HUES48 (cell line): ENCODE measurements at regions not wholly inside any gene's neighbourhood (a gene's known extent, or its start where the extent isn't known, plus 50 kb on each side); places are given as distances from the start of the nearest gene placed in this dataset.

Experiments
- H3K27ac ChIP-seq: one replicate; pipeline ENCODE4 v1.7.0; 2013; ENCODE audit warnings: low read depth, low read length, inconsistent platforms
- H3K27me3 ChIP-seq: 2 replicates; pipeline ENCODE4 v1.6.1; 2013; ENCODE audit warnings: mild to moderate bottlenecking, low read length; ENCODE audit not compliant: control insufficient read depth, insufficient read depth
- H3K36me3 ChIP-seq: 2 replicates; pipeline ENCODE4 v1.6.1; 2013; ENCODE audit warnings: low read length; ENCODE audit not compliant: control insufficient read depth, insufficient read depth
- H3K4me1 ChIP-seq: 2 replicates; pipeline ENCODE4 v1.6.1; 2013; ENCODE audit warnings: mild to moderate bottlenecking, low read length; ENCODE audit not compliant: control insufficient read depth, insufficient read depth
- H3K4me3 ChIP-seq: 2 replicates; pipeline ENCODE4 v1.5.1; 2013; ENCODE audit warnings: mild to moderate bottlenecking, low read depth, low read length
- H3K9ac ChIP-seq: 2 replicates; pipeline ENCODE4 v1.6.1; 2013; ENCODE audit warnings: mild to moderate bottlenecking, low read depth, low read length, moderate library complexity
- H3K9me3 ChIP-seq: 2 replicates; pipeline ENCODE4 v1.6.1; 2013; ENCODE audit warnings: low read length; ENCODE audit not compliant: control insufficient read depth, insufficient read depth

DNA sequence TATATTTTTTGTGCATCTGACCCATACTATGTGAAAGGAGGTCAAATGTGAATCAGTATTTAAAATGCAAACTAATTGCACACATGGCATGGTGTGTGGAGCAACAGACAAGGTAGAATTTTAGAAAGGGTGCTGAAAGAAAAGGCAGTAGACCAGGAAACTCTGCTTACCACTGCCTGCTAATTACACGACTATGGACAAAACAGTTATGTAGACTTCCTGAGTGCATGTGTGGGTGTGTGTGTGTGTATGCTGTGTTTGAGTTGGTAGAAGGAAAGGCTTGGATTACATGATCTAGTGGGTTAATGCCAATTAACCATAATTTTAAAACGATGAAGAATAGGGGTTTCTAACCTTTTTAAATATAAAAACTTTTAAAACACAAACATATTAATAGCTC is 349.9 kb downstream of the SH3GL2 start:
- H3K27ac ChIP-seq, result no peak overlapping the region
- no peak overlapping the region for H3K4me3 ChIP-seq
- no peaks in the 10 kb centered on the region for H3K27me3 ChIP-seq

DNA sequence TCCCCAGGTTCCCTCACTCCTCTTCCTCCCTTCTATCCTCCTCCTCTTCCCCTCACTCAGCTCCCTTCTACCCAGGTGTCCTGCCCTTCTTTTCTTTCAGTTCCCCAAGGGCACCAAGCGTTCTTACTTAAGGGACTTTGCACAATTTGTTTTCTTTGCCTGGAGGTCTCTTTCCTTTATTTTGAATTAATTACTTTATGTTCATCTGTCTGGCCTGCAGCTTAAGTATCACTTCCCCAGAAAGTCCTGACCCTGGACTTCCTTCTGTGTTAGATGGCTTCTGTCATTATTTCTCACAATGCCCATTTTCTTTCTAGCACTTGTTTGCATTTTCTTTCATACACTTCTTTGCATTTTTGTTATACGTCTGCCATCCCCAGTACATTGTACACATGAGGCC is 350.6 kb downstream of the SH3GL2 start:
- H3K27me3 ChIP-seq, result no peaks in the 10 kb centered on the region
- no peak overlapping the region for H3K27ac ChIP-seq
- H3K36me3 ChIP-seq, result no peaks in the 10 kb centered on the region
- no peak overlapping the region for H3K9ac ChIP-seq
- no peaks in the 10 kb centered on the region for H3K9me3 ChIP-seq
- peaks cover 19% of the 10 kb centered on the region for H3K4me1 ChIP-seq
- H3K4me3 ChIP-seq, result no peak overlapping the region

More for the DNA sequence above, 349.9 kb downstream of the SH3GL2 start:
- Histone ChIP-seq H3K9me3 (no peaks in the 10 kb centered on the region), H3K36me3 (no peaks in the 10 kb centered on the region), H3K4me1 (peaks cover 19% of the 10 kb centered on the region), H3K9ac (no peak overlapping the region)

DNA sequence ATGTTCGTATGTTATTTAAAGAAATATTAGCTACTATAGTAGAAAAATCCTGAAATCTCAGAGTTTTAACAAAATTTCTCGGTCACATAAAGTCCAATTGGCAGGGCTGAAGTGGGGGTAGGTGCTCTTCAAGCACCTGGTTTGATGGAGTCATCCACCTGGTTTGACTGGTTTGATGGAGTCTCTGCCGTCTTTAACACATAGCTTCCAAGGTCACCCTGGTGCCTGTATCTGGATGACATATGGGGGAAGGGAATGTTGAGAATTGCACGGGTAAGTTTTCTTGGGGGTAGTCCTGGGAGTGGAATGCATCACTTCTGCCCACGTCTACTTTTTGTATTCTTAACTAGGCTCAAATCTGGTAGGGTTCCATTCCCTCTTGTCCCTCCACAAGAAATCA is 351.2 kb downstream of the SH3GL2 start:
- no peaks in the 10 kb centered on the region for H3K36me3 ChIP-seq
- H3K27ac ChIP-seq, result no peak overlapping the region
- no peaks in the 10 kb centered on the region for H3K9me3 ChIP-seq
- H3K9ac ChIP-seq, result no peak overlapping the region
- H3K4me1 ChIP-seq, result peaks cover 19% of the 10 kb centered on the region
- no peak overlapping the region for H3K4me3 ChIP-seq
- no peaks in the 10 kb centered on the region for H3K27me3 ChIP-seq

GRCh38 chr9:17936365-17936764 is 357.5 kb downstream of the SH3GL2 start:
- H3K36me3 ChIP-seq, result no peaks in the 10 kb centered on the region
- no peak overlapping the region for H3K27ac ChIP-seq
- no peaks in the 10 kb centered on the region for H3K9me3 ChIP-seq
- no peaks in the 10 kb centered on the region for H3K27me3 ChIP-seq
- H3K4me1 ChIP-seq, result peaks cover 9% of the 10 kb centered on the region
- H3K9ac ChIP-seq, result no peak overlapping the region
- H3K4me3 ChIP-seq, result no peak overlapping the region

GRCh38 chr9:17938035-17938655 is 359.3 kb downstream of the SH3GL2 start:
- Histone ChIP-seq H3K36me3 (no peaks in the 10 kb centered on the region), H3K9ac (no peak overlapping the region), H3K27me3 (no peaks in the 10 kb centered on the region), H3K4me3 (no peak overlapping the region), H3K4me1 (no peaks in the 10 kb centered on the region), H3K9me3 (no peaks in the 10 kb centered on the region), H3K27ac (no peak overlapping the region)

GRCh38 chr9:17942498-17942897 is 363.6 kb downstream of the SH3GL2 start:
- no peak overlapping the region for H3K4me3 ChIP-seq
- H3K4me1 ChIP-seq, result no peaks in the 10 kb centered on the region
- H3K36me3 ChIP-seq, result no peaks in the 10 kb centered on the region
- H3K27ac ChIP-seq, result no peak overlapping the region
- H3K27me3 ChIP-seq, result no peaks in the 10 kb centered on the region
- H3K9ac ChIP-seq, result no peak overlapping the region
- H3K9me3 ChIP-seq, result no peaks in the 10 kb centered on the region

GRCh38 chr9:17955409-17955808 is 376.5 kb downstream of the SH3GL2 start:
- no peak overlapping the region for H3K9ac ChIP-seq
- H3K9me3 ChIP-seq, result no peaks in the 10 kb centered on the region
- H3K27me3 ChIP-seq, result no peaks in the 10 kb centered on the region
- H3K4me3 ChIP-seq, result no peak overlapping the region
- no peaks in the 10 kb centered on the region for H3K36me3 ChIP-seq
- H3K4me1 ChIP-seq, result no peaks in the 10 kb centered on the region
- no peak overlapping the region for H3K27ac ChIP-seq

- no peak overlapping the region for H3K4me3 ChIP-seq
- H3K27me3 ChIP-seq, result no peaks in the 10 kb centered on the region
- H3K9ac ChIP-seq, result no peak overlapping the region
- no peak overlapping the region for H3K27ac ChIP-seq
- H3K4me1 ChIP-seq, result no peaks in the 10 kb centered on the region
- no peaks in the 10 kb centered on the region for H3K36me3 ChIP-seq
- H3K9me3 ChIP-seq, result no peaks in the 10 kb centered on the region
Measured at GRCh38 chr9:17958363-17958762, 379.5 kb downstream of the SH3GL2 start.

- Histone ChIP-seq H3K9me3 (no peaks in the 10 kb centered on the region), H3K9ac (no peak overlapping the region), H3K4me3 (no peak overlapping the region), H3K4me1 (no peaks in the 10 kb centered on the region), H3K27me3 (no peaks in the 10 kb centered on the region), H3K27ac (no peak overlapping the region), H3K36me3 (no peaks in the 10 kb centered on the region)
Measured at GRCh38 chr9:17962747-17963146, 383.9 kb downstream of the SH3GL2 start.

- no peaks in the 10 kb centered on the region for H3K27me3 ChIP-seq
- no peaks in the 10 kb centered on the region for H3K4me1 ChIP-seq
- H3K4me3 ChIP-seq, result no peak overlapping the region
- no peak overlapping the region for H3K9ac ChIP-seq
- H3K9me3 ChIP-seq, result no peaks in the 10 kb centered on the region
- no peak overlapping the region for H3K27ac ChIP-seq
- H3K36me3 ChIP-seq, result no peaks in the 10 kb centered on the region
Measured at GRCh38 chr9:17963498-17963897, 384.6 kb downstream of the SH3GL2 start.

GRCh38 chr9:17967731-17968130 is 388.9 kb downstream of the SH3GL2 start:
- Histone ChIP-seq H3K9me3 (no peaks in the 10 kb centered on the region), H3K4me1 (no peaks in the 10 kb centered on the region), H3K4me3 (no peak overlapping the region), H3K27ac (no peak overlapping the region), H3K27me3 (no peaks in the 10 kb centered on the region), H3K36me3 (no peaks in the 10 kb centered on the region), H3K9ac (no peak overlapping the region)

- Histone ChIP-seq H3K4me1 (no peaks in the 10 kb centered on the region), H3K9me3 (no peaks in the 10 kb centered on the region), H3K9ac (no peak overlapping the region), H3K36me3 (no peaks in the 10 kb centered on the region), H3K27ac (no peak overlapping the region), H3K4me3 (no peak overlapping the region), H3K27me3 (no peaks in the 10 kb centered on the region)
Measured at GRCh38 chr9:17969232-17969631, 390.4 kb downstream of the SH3GL2 start.
